SK-N-MC (cell line): ENCODE measurements at regions not wholly inside any gene's neighbourhood (a gene's known extent, or its start where the extent isn't known, plus 50 kb on each side); places are given as distances from the start of the nearest gene placed in this dataset.

Experiments used
- EZH2 ChIP-seq: fragments of 200-600 bp; sonication (generic); IDR thresholded peaks from one replicate; pipeline ENCODE4 v1.6.1; 2017; ENCODE audit warnings: antibody characterized with exemption
- POLR2AphosphoS5 ChIP-seq: IDR thresholded peaks from 2 replicates; pipeline ENCODE4 v1.6.1; 2012; ENCODE audit warnings: mild to moderate bottlenecking, low read depth, low read length, borderline replicate concordance

GRCh38 chr4:18689308-18690115, 668.0 kb upstream of the LCORL start:
- TF ChIP-seq POLR2AphosphoS5, result no peak
- no peak for TF ChIP-seq EZH2
